ENCODE measurements at regions not wholly inside any gene's neighbourhood (a gene's known extent, or its start where the extent isn't known, plus 50 kb on each side); places are given as distances from the start of the nearest gene placed in this dataset.

DNA sequence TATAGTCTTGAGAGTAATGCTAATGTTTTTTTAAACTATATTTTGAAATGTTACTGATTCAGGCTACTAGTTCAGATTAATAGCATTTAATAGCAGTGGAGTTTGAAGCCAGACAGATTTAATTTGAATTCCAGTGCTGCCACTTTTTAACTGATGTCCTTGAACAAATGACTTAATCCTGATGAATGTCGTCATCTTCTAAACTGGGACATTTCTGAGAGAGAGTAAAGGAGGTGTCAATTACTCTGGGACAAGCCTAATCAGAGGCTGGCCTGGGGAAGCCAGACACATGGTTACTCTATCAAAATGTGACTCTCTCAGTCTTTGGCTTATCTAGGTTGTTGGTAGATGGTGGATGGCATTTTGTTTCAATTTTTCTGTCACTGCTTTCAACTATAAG lies 246.7 kb downstream of the HS3ST3A1 start:
- H2AFZ ChIP-seq (ENCODE audit: insufficient read depth, low read depth, low read length, poor library complexity, severe bottlenecking), result no peak overlapping the region
- H3K4me2 ChIP-seq (replicated peaks; ENCODE audit: low read depth, low read length, poor library complexity, severe bottlenecking), result no peak overlapping the region
- H3K9me3 Mint-ChIP-seq (ENCODE audit: insufficient read depth), result no peaks in the 10 kb centered on the region
- no peaks in the 10 kb centered on the region for H3K9me3 ChIP-seq (ENCODE audit: control extremely low read depth in 1 of 3, control insufficient read depth in 2 of 3, insufficient read depth in 1 of 3, low read length in 2 of 3)
- H3K4me3 Mint-ChIP-seq, result no peak overlapping the region
- no peak overlapping the region for H3K9ac ChIP-seq (ENCODE audit: low read length)
- ChIA-PET POLR2A (no interaction called here), CTCF (no interaction called here)
- WGBS (ENCODE audit: insufficient coverage), result 100% methylated on average over 1 of the region's 1 CpG
- ATAC-seq (ENCODE audit: low read depth), result no peak
- no peak overlapping the region for H3K27ac Mint-ChIP-seq
- no peaks in the 10 kb centered on the region for H4K20me1 ChIP-seq (ENCODE audit: control insufficient read depth, insufficient read depth, low read length, poor library complexity, severe bottlenecking)
- no peaks in the 10 kb centered on the region for H3K36me3 ChIP-seq (replicated peaks in 1 of 2; ENCODE audit: control extremely low read depth in 1 of 2, control insufficient read depth in 1 of 2, extremely low read depth in 1 of 2, insufficient read depth in 2 of 2, low read length in 1 of 2)
- intact Hi-C loops (cut with micrococcal nuclease), result no loop called here
- H3K79me2 ChIP-seq (ENCODE audit: control insufficient read depth, insufficient read depth, low read length), result no peaks in the 10 kb centered on the region
- DNase-seq, result no peak
- H3K4me1 Mint-ChIP-seq, result no peaks in the 10 kb centered on the region
- H3K4me3 ChIP-seq (ENCODE audit: control extremely low read depth in 1 of 5, extremely low read depth in 1 of 5, insufficient read depth in 1 of 5, low read depth in 2 of 5, low read length in 4 of 5), result no peak overlapping the region
- no peaks in the 10 kb centered on the region for H3K4me1 ChIP-seq (ENCODE audit: control insufficient read depth in 2 of 2, insufficient read depth in 2 of 2, low read length in 2 of 2)
- no peak overlapping the region for H3K27ac ChIP-seq (ENCODE audit: low read length in 2 of 2)
- no peaks in the 10 kb centered on the region for H3K27me3 Mint-ChIP-seq
- TF ChIP-seq, protein P1, sequence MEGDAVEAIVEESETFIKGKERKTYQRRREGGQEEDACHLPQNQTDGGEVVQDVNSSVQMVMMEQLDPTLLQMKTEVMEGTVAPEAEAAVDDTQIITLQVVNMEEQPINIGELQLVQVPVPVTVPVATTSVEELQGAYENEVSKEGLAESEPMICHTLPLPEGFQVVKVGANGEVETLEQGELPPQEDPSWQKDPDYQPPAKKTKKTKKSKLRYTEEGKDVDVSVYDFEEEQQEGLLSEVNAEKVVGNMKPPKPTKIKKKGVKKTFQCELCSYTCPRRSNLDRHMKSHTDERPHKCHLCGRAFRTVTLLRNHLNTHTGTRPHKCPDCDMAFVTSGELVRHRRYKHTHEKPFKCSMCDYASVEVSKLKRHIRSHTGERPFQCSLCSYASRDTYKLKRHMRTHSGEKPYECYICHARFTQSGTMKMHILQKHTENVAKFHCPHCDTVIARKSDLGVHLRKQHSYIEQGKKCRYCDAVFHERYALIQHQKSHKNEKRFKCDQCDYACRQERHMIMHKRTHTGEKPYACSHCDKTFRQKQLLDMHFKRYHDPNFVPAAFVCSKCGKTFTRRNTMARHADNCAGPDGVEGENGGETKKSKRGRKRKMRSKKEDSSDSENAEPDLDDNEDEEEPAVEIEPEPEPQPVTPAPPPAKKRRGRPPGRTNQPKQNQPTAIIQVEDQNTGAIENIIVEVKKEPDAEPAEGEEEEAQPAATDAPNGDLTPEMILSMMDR (IDR thresholded peaks at IDR 0.05), result no peak
- no peak for TF ChIP-seq EZH2 (IDR thresholded peaks at IDR 0.05; ENCODE audit: borderline replicate concordance, insufficient read depth, low read depth, low read length, poor library complexity, severe bottlenecking)
- no peaks in the 10 kb centered on the region for H3K27me3 ChIP-seq (replicated peaks in 1 of 4; ENCODE audit: control extremely low read depth in 1 of 4, control insufficient read depth in 3 of 4, insufficient read depth in 4 of 4, low read length in 3 of 4)

DNA sequence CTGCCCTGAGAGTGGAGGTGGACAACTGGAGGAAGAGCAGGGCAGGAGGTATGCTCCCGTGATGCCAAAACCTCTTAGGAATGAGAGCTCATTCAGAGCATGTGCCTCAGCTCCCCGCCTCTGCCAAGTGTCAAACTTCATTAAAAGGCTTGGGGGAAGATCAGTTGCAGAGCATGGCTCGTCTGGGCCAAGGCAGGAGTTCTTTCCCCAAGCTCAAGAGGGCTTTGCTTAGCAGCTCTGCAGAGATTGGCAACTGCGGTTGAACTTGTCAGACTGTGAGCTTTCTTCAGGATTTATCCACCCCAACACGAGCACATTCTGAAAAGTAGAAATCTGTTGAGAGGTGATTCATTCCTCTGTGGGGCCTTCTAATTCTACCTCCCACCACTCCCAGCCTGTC lies 248.1 kb downstream of the HS3ST3A1 start:
- H3K4me2 ChIP-seq (replicated peaks; ENCODE audit: low read depth, low read length, poor library complexity, severe bottlenecking), result no peak overlapping the region
- Mint-ChIP-seq H3K27ac (no peak overlapping the region), H3K27me3 (no peaks in the 10 kb centered on the region), H3K4me3 (no peak overlapping the region), H3K4me1 (no peaks in the 10 kb centered on the region), H3K9me3 (ENCODE audit: insufficient read depth) (no peaks in the 10 kb centered on the region)
- no peaks in the 10 kb centered on the region for H3K36me3 ChIP-seq (replicated peaks in 1 of 2; ENCODE audit: control extremely low read depth in 1 of 2, control insufficient read depth in 1 of 2, extremely low read depth in 1 of 2, insufficient read depth in 2 of 2, low read length in 1 of 2)
- no peaks in the 10 kb centered on the region for H4K20me1 ChIP-seq (ENCODE audit: control insufficient read depth, insufficient read depth, low read length, poor library complexity, severe bottlenecking)
- no peak overlapping the region for H3K27ac ChIP-seq (ENCODE audit: low read length in 2 of 2)
- no peak overlapping the region for H3K4me3 ChIP-seq (ENCODE audit: control extremely low read depth in 1 of 5, extremely low read depth in 1 of 5, insufficient read depth in 1 of 5, low read depth in 2 of 5, low read length in 4 of 5)
- H3K79me2 ChIP-seq (ENCODE audit: control insufficient read depth, insufficient read depth, low read length), result no peaks in the 10 kb centered on the region
- WGBS (ENCODE audit: insufficient coverage), result 69% methylated on average over 3 of the region's 5 CpGs
- intact Hi-C loops (cut with micrococcal nuclease), result no loop called here
- ChIA-PET CTCF (interaction anchor here (1.3 kb wide), 1 partner anchor 15 kb away, joined by 3 read pairs; no protein-coding TSS in a partner anchor), POLR2A (no interaction called here)
- TF ChIP-seq, protein P1 (IDR thresholded peaks at IDR 0.05), result no peak
- TF ChIP-seq EZH2 (IDR thresholded peaks at IDR 0.05; ENCODE audit: borderline replicate concordance, insufficient read depth, low read depth, low read length, poor library complexity, severe bottlenecking), result no peak
- no peak overlapping the region for H2AFZ ChIP-seq (ENCODE audit: insufficient read depth, low read depth, low read length, poor library complexity, severe bottlenecking)
- no peaks in the 10 kb centered on the region for H3K9me3 ChIP-seq (ENCODE audit: control extremely low read depth in 1 of 3, control insufficient read depth in 2 of 3, insufficient read depth in 1 of 3, low read length in 2 of 3)
- no peaks in the 10 kb centered on the region for H3K4me1 ChIP-seq (ENCODE audit: control insufficient read depth in 2 of 2, insufficient read depth in 2 of 2, low read length in 2 of 2)
- DNase-seq, result no peak
- H3K9ac ChIP-seq (ENCODE audit: low read length), result no peak overlapping the region
- H3K27me3 ChIP-seq (replicated peaks in 1 of 4; ENCODE audit: control extremely low read depth in 1 of 4, control insufficient read depth in 3 of 4, insufficient read depth in 4 of 4, low read length in 3 of 4), result no peaks in the 10 kb centered on the region
- no peak for ATAC-seq (ENCODE audit: low read depth)
